Retina (tissue), 1 donor: ENCODE measurements at regions not wholly inside any gene's neighbourhood (a gene's known extent, or its start where the extent isn't known, plus 50 kb on each side); places are given as distances from the start of the nearest gene placed in this dataset.

Experiments used
- DNase-seq: peaks from one replicate; pipeline ENCODE4 v3.0.0-alpha.2; 2016

GRCh38 chr7:32137059-32137458 lies 66.9 kb upstream of the PDE1C start:
- DNase-seq: no peak

- DNase-seq: no peak
Observed at GRCh38 chr7:32131091-32131490, 60.9 kb upstream of the PDE1C start.

GRCh38 chr7:32126843-32127242 lies 56.6 kb upstream of the PDE1C start:
- DNase-seq: no peak
